HG03103 (cell line): ENCODE measurements at regions not wholly inside any gene's neighbourhood (a gene's known extent, or its start where the extent isn't known, plus 50 kb on each side); places are given as distances from the start of the nearest gene placed in this dataset.
"Not testable (repeated sequence)": the region's sequence is repeated elsewhere in the genome, so short reads cannot be mapped to it uniquely, and the experiment has no call there.

Source experiments
- ATAC-seq: cut with Tn5 transposase; IDR thresholded peaks from one replicate; pipeline ENCODE4 v1.9.1; 2021; ENCODE audit warnings: low read depth; ENCODE audit not compliant: unreplicated experiment

- ATAC-seq, result no peak
Measured at GRCh38 chr2:147615726-147616125, 229.1 kb upstream of the ACVR2A start.

GRCh38 chr2:147614979-147615470 lies 229.8 kb upstream of the ACVR2A start:
- ATAC-seq, result no peak

GRCh38 chr2:147614471-147614870 lies 230.4 kb upstream of the ACVR2A start:
- no peak for ATAC-seq

DNA sequence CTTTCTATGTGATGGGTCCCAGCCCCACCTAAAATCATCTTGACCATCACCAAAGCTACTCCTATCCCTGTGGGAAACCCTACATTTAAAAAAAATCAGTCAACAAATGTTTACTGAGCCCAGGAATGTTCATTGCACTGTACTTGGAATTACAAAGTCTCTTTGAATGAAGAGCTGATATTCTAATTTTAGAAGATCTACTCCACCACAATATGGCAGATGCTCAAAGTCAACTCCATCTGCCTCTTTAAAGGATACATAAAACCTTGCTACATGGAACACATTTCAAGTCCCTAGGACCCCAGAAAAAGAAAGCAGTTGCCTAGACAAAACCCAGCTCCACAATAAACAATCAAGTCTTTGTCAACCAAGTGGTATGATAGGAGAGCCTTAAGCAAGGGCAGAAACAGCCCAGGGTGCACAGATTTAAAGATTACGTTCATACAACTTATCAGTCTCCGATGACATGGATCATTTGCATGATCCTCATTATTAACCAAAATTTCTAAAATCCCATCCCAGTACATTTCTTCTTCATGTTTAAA lies 234.3 kb upstream of the ACVR2A start:
- no peak for ATAC-seq

- no peak for ATAC-seq
Measured at GRCh38 chr2:147609301-147609700, 235.5 kb upstream of the ACVR2A start.

DNA sequence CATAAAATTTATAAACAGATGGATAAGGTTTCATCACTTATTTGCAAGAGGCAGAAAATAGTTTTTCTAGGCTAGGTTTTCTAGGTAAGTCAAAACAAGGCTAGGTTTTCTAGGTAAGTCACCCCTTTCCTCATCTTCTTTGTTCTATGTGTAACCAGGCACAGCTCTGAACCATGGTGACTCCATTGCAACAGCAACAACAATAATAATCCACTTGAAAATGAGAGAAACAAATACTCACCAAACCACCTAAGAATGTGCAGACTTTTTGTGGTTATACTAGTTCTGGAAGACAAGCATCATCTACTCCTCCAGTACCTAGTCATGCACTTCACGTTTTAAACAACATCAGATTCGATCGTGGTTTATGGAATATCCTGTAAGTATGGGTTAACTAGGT lies 237.4 kb upstream of the ACVR2A start:
- no peak for ATAC-seq

DNA sequence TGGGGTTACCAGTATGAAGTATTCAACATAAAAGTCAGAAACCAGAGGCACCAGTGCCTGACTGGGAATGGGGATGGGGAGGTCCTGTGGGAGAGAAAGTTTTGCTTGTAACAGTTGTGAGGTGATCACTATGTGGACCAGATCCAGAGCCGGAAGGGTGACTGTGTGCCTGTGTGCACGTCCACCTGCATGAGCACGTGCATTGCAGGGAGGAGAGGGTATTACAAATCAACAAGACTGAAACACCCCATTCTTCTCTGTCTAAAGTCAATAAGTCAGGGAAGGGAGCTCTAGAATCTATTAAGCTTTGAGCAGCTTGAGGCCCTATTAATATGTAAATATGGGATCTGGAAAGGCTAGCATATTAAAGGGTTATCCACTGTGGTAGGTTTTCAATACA lies 241.0 kb upstream of the ACVR2A start:
- ATAC-seq, result no peak

- no peak for ATAC-seq
Measured at GRCh38 chr2:147603447-147603846, 241.4 kb upstream of the ACVR2A start.

GRCh38 chr2:147600646-147601045 lies 244.2 kb upstream of the ACVR2A start:
- ATAC-seq, result no peak

- no peak for ATAC-seq
Measured at GRCh38 chr2:147600223-147600622, 244.6 kb upstream of the ACVR2A start.

GRCh38 chr2:147595200-147595599 lies 249.6 kb upstream of the ACVR2A start:
- ATAC-seq, result no peak

GRCh38 chr2:147594038-147594437 lies 250.8 kb upstream of the ACVR2A start:
- no peak for ATAC-seq

GRCh38 chr2:147592784-147593183 lies 252.0 kb upstream of the ACVR2A start:
- not testable (repeated sequence) for ATAC-seq

DNA sequence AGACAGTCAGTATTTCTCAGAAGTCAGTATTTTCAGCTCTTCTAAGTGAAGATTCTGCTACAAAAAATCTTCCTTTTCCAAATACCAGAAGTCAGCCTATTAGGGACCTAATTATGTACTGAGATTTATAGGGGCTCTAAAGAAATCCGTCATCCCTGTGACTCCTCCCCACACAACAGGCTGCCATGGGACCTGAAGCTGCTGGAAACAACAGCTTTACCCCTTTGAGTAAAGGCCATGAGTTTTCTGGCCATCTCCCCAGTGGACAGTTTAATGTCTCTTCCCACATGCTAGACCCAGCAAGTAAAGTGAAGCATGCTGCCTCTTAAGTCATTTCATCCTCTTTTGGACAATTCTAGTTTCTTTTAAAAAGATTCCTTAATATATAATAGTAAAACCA lies 255.7 kb upstream of the ACVR2A start:
- no peak for ATAC-seq

GRCh38 chr2:147588191-147588590 lies 256.6 kb upstream of the ACVR2A start:
- no peak for ATAC-seq

- ATAC-seq, result no peak
Measured at GRCh38 chr2:147578529-147578928, 266.3 kb upstream of the ACVR2A start.

- no peak for ATAC-seq
Measured at GRCh38 chr2:147577998-147578380, 266.8 kb upstream of the ACVR2A start.

GRCh38 chr2:147577323-147577997 lies 267.4 kb upstream of the ACVR2A start:
- no peak for ATAC-seq

- no peak for ATAC-seq
Measured at GRCh38 chr2:147575106-147575505, 269.7 kb upstream of the ACVR2A start.

- ATAC-seq, result no peak
Measured at GRCh38 chr2:147572622-147573021, 272.2 kb upstream of the ACVR2A start.

GRCh38 chr2:147569426-147569825 lies 275.4 kb upstream of the ACVR2A start:
- no peak for ATAC-seq

DNA sequence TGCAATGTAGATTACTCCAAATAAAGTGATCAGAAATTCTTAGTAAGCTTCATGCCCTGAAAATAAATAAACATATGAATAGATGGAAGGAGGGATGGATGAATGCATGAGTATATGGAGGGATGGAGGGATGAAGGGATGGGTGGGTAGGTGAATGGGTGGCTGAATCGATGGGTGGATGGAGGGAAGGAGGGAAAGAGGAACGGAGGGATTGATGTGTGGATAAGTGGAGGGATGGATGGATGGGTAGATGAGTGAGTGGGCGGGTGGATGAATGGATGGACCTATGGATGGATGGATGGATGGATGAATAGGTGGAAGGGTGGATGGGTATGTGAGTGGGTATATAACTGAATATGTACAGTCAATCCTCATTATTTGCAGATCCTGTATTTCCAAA lies 276.7 kb upstream of the ACVR2A start:
- no peak for ATAC-seq

- ATAC-seq, result no peak
Measured at GRCh38 chr2:147567136-147567535, 277.7 kb upstream of the ACVR2A start.
